GM23338 (cell line): ENCODE measurements at regions not wholly inside any gene's neighbourhood (a gene's known extent, or its start where the extent isn't known, plus 50 kb on each side); places are given as distances from the start of the nearest gene placed in this dataset.

Source experiments
- ATAC-seq: fragments of 200-7000 bp; cut with Tn5 transposase; 3 replicates; pipeline ENCODE4 v1.9.1; 2020
- DNase-seq: peaks from one replicate; pipeline ENCODE4 v3.0.0-alpha.2; 2015; ENCODE audit warnings: low spot score
- H2AFZ ChIP-seq: fragments of 200-600 bp; sonication (generic); 2 replicates; pipeline ENCODE4 v1.8.0; 2016; ENCODE audit warnings: antibody characterized with exemption, mild to moderate bottlenecking, moderate library complexity
- H3F3A ChIP-seq: fragments of 200-600 bp; sonication (generic); replicated peaks from 2 replicates; pipeline ENCODE4 v1.8.0; 2017; ENCODE audit warnings: antibody characterized with exemption, mixed run types, low read depth
- H3K27ac ChIP-seq: fragments of 200-600 bp; sonication (generic); 2 replicates; pipeline ENCODE4 v1.6.1; 2016; ENCODE audit warnings: low read depth
- H3K27me3 ChIP-seq: fragments of 200-600 bp; sonication (generic); 2 replicates; pipeline ENCODE4 v1.8.0; 2016; ENCODE audit warnings: mild to moderate bottlenecking, mixed run types, moderate library complexity; ENCODE audit not compliant: insufficient read depth
- H3K36me3 ChIP-seq: fragments of 200-600 bp; sonication (generic); 2 replicates; pipeline ENCODE4 v1.8.0; 2016; ENCODE audit warnings: mild to moderate bottlenecking; ENCODE audit not compliant: insufficient read depth
- H3K4me1 ChIP-seq: fragments of 200-600 bp; sonication (generic); 2 replicates; pipeline ENCODE4 v1.8.0; 2016; ENCODE audit warnings: mild to moderate bottlenecking, moderate library complexity; ENCODE audit not compliant: insufficient read depth
- H3K4me2 ChIP-seq: fragments of 200-600 bp; sonication (generic); 2 replicates; pipeline ENCODE4 v1.7.1; 2017; ENCODE audit warnings: mixed run types
- H3K4me3 ChIP-seq: fragments of 200-600 bp; sonication (generic); 2 replicates; pipeline ENCODE4 v1.6.1; 2016; ENCODE audit warnings: mixed run types
- H3K79me2 ChIP-seq: fragments of 200-600 bp; sonication (generic); replicated peaks from 2 replicates; pipeline ENCODE4 v1.8.0; 2017; ENCODE audit warnings: mild to moderate bottlenecking; ENCODE audit not compliant: insufficient read depth
- H3K9me2 ChIP-seq: fragments of 200-600 bp; sonication (generic); 2 replicates; pipeline ENCODE4 v1.8.0; 2017; ENCODE audit not compliant: insufficient read depth
- H4K20me1 ChIP-seq: fragments of 200-600 bp; sonication (generic); replicated peaks from 2 replicates; pipeline ENCODE4 v1.8.0; 2017; ENCODE audit warnings: mild to moderate bottlenecking; ENCODE audit not compliant: insufficient read depth
- H3K27ac Mint-ChIP-seq: 2 replicates; pipeline ENCODE4 v1.8.0; 2020; ENCODE audit warnings: inconsistent platforms, mild to moderate bottlenecking, moderate library complexity, mixed read lengths
- H3K27me3 Mint-ChIP-seq: 3 replicates; pipeline ENCODE4 v1.8.0; 2022; ENCODE audit warnings: low read depth, mild to moderate bottlenecking, moderate library complexity, mixed read lengths, inconsistent platforms; ENCODE audit not compliant: insufficient read depth, poor library complexity
- H3K36me3 Mint-ChIP-seq: 3 replicates; pipeline ENCODE4 v1.8.0; 2021; ENCODE audit warnings: low read depth, mild to moderate bottlenecking, inconsistent platforms, moderate library complexity, mixed read lengths
- H3K4me1 Mint-ChIP-seq: 3 replicates; pipeline ENCODE4 v1.8.0; 2020; ENCODE audit warnings: mild to moderate bottlenecking, inconsistent platforms, mixed read lengths
- H3K4me3 Mint-ChIP-seq: 3 replicates; pipeline ENCODE4 v1.8.0; 2021; ENCODE audit warnings: moderate library complexity, mild to moderate bottlenecking, inconsistent platforms, mixed read lengths
- H3K9me3 Mint-ChIP-seq: 3 replicates; pipeline ENCODE4 v1.8.0; 2020; ENCODE audit warnings: moderate library complexity, mild to moderate bottlenecking, inconsistent platforms, mixed read lengths
- CREB1 ChIP-seq: fragments of 250-450 bp; sonication (Bioruptor Pico); IDR thresholded peaks from 2 replicates; pipeline ENCODE4 v1.5.0; 2020; ENCODE audit warnings: low read depth, mild to moderate bottlenecking, moderate library complexity
- CTCF ChIP-seq, 2 experiments: fragments of 200-600 bp in 1 of 2; sonication (generic) in 1 of 2; conservative IDR thresholded peaks; 2 replicates each; pipeline versions ENCODE4 v1.5.1 to v1.6.1; 2016 to 2017; ENCODE audit warnings: antibody characterized with exemption in 2 of 2, low read depth in 2 of 2, mild to moderate bottlenecking in 2 of 2, moderate library complexity in 1 of 2
- ETS1 ChIP-seq: IDR thresholded peaks from 2 replicates; pipeline ENCODE4 v1.6.1; 2016; ENCODE audit warnings: antibody characterized with exemption
- EZH2 ChIP-seq: fragments of 200-600 bp; sonication (generic); IDR thresholded peaks from one replicate; pipeline ENCODE4 v1.8.0; 2017; ENCODE audit warnings: antibody characterized with exemption, mild to moderate bottlenecking, low read depth; ENCODE audit not compliant: unreplicated experiment
- EZH2phosphoT487 ChIP-seq: fragments of 200-600 bp; sonication (generic); IDR thresholded peaks from one replicate; pipeline ENCODE4 v1.8.1; 2018; ENCODE audit warnings: antibody characterized with exemption; ENCODE audit not compliant: unreplicated experiment
- JUNB ChIP-seq: IDR thresholded peaks from one replicate; pipeline ENCODE4 v1.6.1; 2016; ENCODE audit warnings: antibody characterized with exemption; ENCODE audit not compliant: unreplicated experiment
- NANOG ChIP-seq: IDR thresholded peaks from 2 replicates; pipeline ENCODE4 v1.6.1; 2016; ENCODE audit warnings: antibody characterized with exemption, borderline replicate concordance
- POLR2AphosphoS5 ChIP-seq: IDR thresholded peaks from 2 replicates; pipeline ENCODE4 v1.6.1; 2016; ENCODE audit warnings: antibody characterized with exemption, low read depth
- STAT1 ChIP-seq: IDR thresholded peaks from one replicate; pipeline ENCODE4 v1.6.1; 2016; ENCODE audit warnings: antibody characterized with exemption; ENCODE audit not compliant: unreplicated experiment
- ZNF114 ChIP-seq: fragments of 250-450 bp; sonication (Bioruptor Pico); IDR thresholded peaks from 2 replicates; pipeline ENCODE4 v1.5.0; 2020; ENCODE audit warnings: mild to moderate bottlenecking, moderate library complexity
- ZNF331 ChIP-seq: fragments of 250-450 bp; sonication (Bioruptor Pico); IDR thresholded peaks from 2 replicates; pipeline ENCODE4 v1.5.0; 2020; ENCODE audit warnings: low read depth, mild to moderate bottlenecking, moderate library complexity
- ZNF462 ChIP-seq: fragments of 250-450 bp; sonication (Bioruptor Pico); IDR thresholded peaks from 2 replicates; pipeline ENCODE4 v1.5.0; 2020; ENCODE audit warnings: mild to moderate bottlenecking, moderate library complexity
- TF ChIP-seq, protein P1 (sequence below): IDR thresholded peaks from one replicate; pipeline ENCODE4 v1.6.1; 2018; ENCODE audit warnings: antibody characterized with exemption; ENCODE audit not compliant: unreplicated experiment

GRCh38 chr18:65974758-65975157 lies 223.9 kb downstream of the CDH7 start:
- H3K27ac Mint-ChIP-seq = no peak overlapping the region
- H3K4me3 Mint-ChIP-seq = no peak overlapping the region
- H3K4me2 ChIP-seq = no peak overlapping the region
- no peaks in the 10 kb centered on the region for H3K4me1 ChIP-seq
- H3K79me2 ChIP-seq = no peaks in the 10 kb centered on the region
- no peaks in the 10 kb centered on the region for H4K20me1 ChIP-seq
- H3F3A ChIP-seq = no peaks in the 10 kb centered on the region
- no peak overlapping the region for H3K4me3 ChIP-seq
- TF ChIP-seq ETS1 (no peak), CTCF (conservative IDR thresholded peaks at IDR 0.05; ENCODE audit: low read depth in 2 of 2) (no peak), ZNF331 (CRISPR knock-in tag) (no peak), NANOG (no peak), ZNF462 (CRISPR knock-in tag) (no peak), JUNB (no peak), ZNF114 (no peak), EZH2phosphoT487 (no peak), STAT1 (no peak), CREB1 (CRISPR knock-in tag) (no peak), POLR2AphosphoS5 (no peak), EZH2 (no peak)
- TF ChIP-seq, protein P1, sequence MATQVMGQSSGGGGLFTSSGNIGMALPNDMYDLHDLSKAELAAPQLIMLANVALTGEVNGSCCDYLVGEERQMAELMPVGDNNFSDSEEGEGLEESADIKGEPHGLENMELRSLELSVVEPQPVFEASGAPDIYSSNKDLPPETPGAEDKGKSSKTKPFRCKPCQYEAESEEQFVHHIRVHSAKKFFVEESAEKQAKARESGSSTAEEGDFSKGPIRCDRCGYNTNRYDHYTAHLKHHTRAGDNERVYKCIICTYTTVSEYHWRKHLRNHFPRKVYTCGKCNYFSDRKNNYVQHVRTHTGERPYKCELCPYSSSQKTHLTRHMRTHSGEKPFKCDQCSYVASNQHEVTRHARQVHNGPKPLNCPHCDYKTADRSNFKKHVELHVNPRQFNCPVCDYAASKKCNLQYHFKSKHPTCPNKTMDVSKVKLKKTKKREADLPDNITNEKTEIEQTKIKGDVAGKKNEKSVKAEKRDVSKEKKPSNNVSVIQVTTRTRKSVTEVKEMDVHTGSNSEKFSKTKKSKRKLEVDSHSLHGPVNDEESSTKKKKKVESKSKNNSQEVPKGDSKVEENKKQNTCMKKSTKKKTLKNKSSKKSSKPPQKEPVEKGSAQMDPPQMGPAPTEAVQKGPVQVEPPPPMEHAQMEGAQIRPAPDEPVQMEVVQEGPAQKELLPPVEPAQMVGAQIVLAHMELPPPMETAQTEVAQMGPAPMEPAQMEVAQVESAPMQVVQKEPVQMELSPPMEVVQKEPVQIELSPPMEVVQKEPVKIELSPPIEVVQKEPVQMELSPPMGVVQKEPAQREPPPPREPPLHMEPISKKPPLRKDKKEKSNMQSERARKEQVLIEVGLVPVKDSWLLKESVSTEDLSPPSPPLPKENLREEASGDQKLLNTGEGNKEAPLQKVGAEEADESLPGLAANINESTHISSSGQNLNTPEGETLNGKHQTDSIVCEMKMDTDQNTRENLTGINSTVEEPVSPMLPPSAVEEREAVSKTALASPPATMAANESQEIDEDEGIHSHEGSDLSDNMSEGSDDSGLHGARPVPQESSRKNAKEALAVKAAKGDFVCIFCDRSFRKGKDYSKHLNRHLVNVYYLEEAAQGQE = no peak
- no peaks in the 10 kb centered on the region for H3K36me3 ChIP-seq
- H3K36me3 Mint-ChIP-seq = no peaks in the 10 kb centered on the region
- no peaks in the 10 kb centered on the region for H3K9me3 Mint-ChIP-seq
- H2AFZ ChIP-seq = no peak overlapping the region
- ATAC-seq (no peak), DNase-seq (no peak)
- no peaks in the 10 kb centered on the region for H3K27me3 ChIP-seq
- H3K27me3 Mint-ChIP-seq = peaks cover 4% of the 10 kb centered on the region
- no peaks in the 10 kb centered on the region for H3K9me2 ChIP-seq
- no peaks in the 10 kb centered on the region; the same call in 2 of the 3 replicates for H3K4me1 Mint-ChIP-seq
- H3K27ac ChIP-seq = no peak overlapping the region
